ENCODE measurements at regions not wholly inside any gene's neighbourhood (a gene's known extent, or its start where the extent isn't known, plus 50 kb on each side); places are given as distances from the start of the nearest gene placed in this dataset.
A peak's percentile ranks its signal among the peaks of the same experiment; 100 is the strongest.

DNA sequence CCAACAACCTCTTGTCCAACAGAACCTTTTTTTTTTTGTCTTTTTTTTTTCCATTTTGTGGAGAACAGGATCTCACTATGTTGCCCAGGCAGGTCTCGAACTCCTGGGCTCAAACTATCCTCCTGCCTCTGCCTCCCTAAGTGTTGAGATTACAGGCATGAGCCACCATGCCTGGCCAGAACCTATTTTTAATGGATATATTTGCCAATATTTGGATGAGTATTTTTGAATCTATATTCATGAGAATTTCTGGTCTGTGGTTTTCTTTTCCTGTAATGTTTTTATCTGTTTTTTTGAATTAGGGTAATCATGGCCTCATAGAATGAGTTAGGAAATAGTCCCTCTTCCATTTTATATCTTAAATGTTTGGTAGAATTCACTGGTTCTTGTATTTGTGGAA, 70.4 kb upstream of the RET start:
- Mint-ChIP-seq H3K27ac (no peak overlapping the region), H3K27me3 (peaks cover 6 to 11% (median 10%) of the 10 kb centered on the region in 3 donors), H3K9me3 (peaks cover 0 to 13% (median 5%) of the 10 kb centered on the region in 7 donors), H3K36me3 (no peaks in the 10 kb centered on the region), H3K4me3 (no peak overlapping the region), H3K4me1 (no peaks in the 10 kb centered on the region)
- DNase-seq = no peak
- ATAC-seq (ENCODE audit: low read depth in 2 of 2) = no peak

DNA sequence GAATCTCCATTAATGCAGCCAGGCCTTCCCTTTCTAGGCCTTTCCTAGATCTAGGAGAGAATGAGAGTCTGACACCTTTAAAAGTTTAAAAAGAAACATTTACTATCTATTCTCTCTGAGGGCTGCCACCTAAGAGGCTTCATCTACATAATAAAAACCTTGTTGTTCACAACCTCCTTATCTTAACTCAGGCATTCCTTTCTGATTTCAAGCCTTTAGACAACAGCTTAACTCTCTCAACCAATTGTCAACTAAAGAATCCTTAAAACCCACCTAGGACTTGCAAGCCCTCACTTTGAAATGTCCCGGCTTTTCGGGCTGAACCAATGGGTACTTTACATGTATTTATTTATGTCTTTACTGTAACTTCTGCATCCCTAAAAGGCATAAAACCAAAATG, 64.3 kb upstream of the RET start:
- DNase-seq (no peak), ATAC-seq (ENCODE audit: low read depth in 2 of 2) (no peak)
- H3K9me3 Mint-ChIP-seq = peaks cover 0 to 15% (median 9%) of the 10 kb centered on the region in 7 donors
- H3K36me3 Mint-ChIP-seq = no peaks in the 10 kb centered on the region
- H3K27ac Mint-ChIP-seq = no peak overlapping the region
- H3K27me3 Mint-ChIP-seq = peaks cover 6 to 11% (median 10%) of the 10 kb centered on the region in 3 donors
- no peaks in the 10 kb centered on the region for H3K4me1 Mint-ChIP-seq
- no peak overlapping the region for H3K4me3 Mint-ChIP-seq

DNA sequence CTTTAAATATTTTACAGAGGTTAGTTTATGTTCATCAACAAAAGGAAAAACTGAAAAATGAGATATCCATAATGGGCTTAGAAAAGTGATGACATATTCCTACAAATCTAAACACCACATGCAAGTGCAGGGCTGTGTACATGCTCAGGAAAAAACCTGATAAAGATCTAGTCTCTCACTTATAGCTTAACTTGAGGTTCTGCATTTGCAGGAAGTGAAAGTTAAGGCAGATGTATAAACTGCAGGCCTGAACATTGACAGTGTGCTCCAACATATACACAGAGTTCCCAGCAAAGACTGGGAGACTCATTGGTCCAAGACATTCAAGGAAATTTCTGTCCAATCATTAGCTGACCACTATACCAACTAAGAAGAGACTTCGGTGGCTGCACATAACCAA, 63.8 kb upstream of the RET start:
- H3K36me3 Mint-ChIP-seq = no peaks in the 10 kb centered on the region
- no peak for ATAC-seq (ENCODE audit: low read depth in 2 of 2)
- no peak overlapping the region for H3K4me3 Mint-ChIP-seq
- no peak overlapping the region for H3K27ac Mint-ChIP-seq
- H3K4me1 Mint-ChIP-seq = no peaks in the 10 kb centered on the region
- no peak for DNase-seq
- H3K27me3 Mint-ChIP-seq = peaks cover 6 to 11% (median 10%) of the 10 kb centered on the region in 3 donors
- peaks cover 0 to 14% (median 9%) of the 10 kb centered on the region in 7 donors for H3K9me3 Mint-ChIP-seq

DNA sequence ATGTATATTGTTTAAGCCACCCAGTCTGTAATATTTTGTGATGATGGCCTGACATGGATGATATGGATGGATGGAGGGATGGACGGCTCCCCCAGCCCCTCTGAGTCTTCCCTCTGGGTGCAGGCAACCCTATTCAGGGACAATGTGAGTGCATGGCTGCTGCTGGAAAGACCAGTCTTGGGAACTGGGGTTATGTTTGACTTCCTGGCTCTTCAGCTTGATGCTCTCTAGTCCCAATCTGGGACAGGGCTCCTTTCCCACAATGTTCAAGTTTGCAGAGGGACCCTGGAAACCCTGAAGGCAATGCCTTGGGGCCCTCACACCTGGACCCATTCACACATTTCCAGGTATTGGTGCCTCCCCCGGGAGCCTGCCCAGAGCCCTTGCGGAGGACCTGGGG, 52.3 kb upstream of the RET start:
- no peaks in the 10 kb centered on the region for H3K36me3 Mint-ChIP-seq
- no peak for ATAC-seq (ENCODE audit: low read depth in 2 of 2)
- no peak overlapping the region for H3K27ac Mint-ChIP-seq
- H3K9me3 Mint-ChIP-seq = peaks cover 0 to 6% (median 3%) of the 10 kb centered on the region in 7 donors
- peaks cover 0 to 14% (median 0%) of the 10 kb centered on the region in 3 donors for H3K27me3 Mint-ChIP-seq
- DNase-seq = no peak
- H3K4me3 Mint-ChIP-seq = no peak overlapping the region
- no peaks in the 10 kb centered on the region for H3K4me1 Mint-ChIP-seq

DNA sequence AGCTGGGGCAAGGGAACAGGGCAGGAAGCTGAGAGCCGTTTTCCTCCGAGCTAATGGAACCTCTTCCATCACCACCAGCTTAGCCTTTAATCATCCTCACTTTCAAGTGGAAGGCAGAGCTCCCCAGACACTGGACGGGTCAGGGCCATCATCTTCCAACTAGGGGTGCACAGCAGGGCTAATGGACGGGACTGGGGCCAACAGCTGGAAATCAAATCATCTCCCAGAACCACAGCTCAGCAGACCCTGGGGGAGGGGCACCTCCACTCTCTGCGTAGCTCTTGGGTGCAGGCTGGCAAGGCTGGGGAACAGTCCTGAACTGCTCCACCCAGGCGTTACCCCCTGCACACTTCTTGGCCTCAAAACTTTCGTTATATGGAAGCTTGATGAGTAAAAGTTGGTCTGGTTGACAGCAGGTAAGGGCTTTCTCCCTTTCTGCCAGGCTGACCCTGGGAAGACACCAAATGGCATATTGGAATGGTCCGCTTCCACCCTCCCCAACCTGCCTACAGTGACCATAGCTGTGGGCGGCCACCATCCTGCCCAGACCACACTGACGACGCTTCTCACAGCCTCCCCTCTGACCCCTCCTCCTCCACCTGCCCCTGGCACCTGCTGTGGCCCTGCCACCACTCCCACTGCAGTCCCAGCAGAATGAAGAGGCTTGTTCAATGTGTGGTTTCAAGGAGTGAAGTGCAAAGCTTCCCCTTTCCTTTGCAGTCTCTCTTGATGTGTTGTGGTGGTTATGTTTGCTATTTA, 51.7 kb upstream of the RET start:
- no peaks in the 10 kb centered on the region for H3K4me1 Mint-ChIP-seq
- H3K27ac Mint-ChIP-seq = no peak overlapping the region
- ATAC-seq (ENCODE audit: low read depth in 2 of 2) (no peak), DNase-seq (no peak)
- peaks cover 0 to 14% (median 0%) of the 10 kb centered on the region in 3 donors for H3K27me3 Mint-ChIP-seq
- peaks cover 0 to 7% (median 3%) of the 10 kb centered on the region in 7 donors for H3K9me3 Mint-ChIP-seq
- no peak overlapping the region for H3K4me3 Mint-ChIP-seq
- H3K36me3 Mint-ChIP-seq = no peaks in the 10 kb centered on the region

DNA sequence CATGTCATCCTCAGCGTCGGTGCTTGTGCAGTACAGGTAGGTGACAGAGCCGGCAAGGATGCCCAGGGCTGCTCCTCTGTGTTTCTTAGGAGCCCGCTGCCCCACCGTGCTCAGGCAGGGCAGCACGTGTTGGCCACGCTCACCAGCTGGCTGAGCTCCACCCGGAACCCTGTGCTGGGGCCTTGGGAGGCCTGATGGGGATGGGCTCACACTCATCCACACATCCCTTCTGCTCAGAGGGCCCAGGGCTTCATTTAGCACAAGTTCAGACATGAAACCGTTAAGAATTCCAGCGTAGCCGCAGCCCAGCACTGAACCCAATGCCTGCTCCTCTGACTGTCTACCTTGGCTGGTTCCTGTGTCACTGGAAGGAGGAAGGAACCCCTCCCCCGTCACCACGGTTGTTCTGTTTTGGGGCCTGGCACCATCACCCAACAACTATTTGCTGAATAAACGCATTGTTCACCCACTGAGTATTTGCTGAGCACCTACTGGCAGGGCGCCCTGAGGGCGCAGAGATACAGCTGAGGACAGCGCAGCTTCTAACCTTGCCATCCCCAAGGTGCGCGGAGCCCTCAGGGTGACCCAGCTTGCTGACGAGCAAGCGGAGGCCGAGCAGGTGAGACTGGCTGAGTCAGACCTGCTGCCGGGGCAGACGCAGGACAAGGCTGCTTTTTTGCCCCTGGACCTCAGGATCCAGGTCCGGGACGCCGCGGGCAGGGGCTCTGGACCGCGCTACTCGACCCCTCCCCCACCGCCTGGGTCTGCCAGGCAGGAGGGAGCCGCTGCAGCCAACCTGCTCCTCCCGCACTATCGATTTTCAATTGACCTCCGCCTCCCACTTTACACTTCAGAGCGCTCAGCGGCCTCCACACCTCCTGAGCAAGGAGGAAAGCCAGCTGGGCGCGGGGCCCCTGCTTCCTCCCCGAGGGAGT, 50.6 kb upstream of the RET start:
- ATAC-seq (ENCODE audit: low read depth in 2 of 2) = no peak
- H3K9me3 Mint-ChIP-seq = peaks cover 3 to 16% (median 10%) of the 10 kb centered on the region in 7 donors

More for the DNA sequence above, 50.6 kb upstream of the RET start:
- H3K4me1 Mint-ChIP-seq = no peaks in the 10 kb centered on the region
- H3K27me3 Mint-ChIP-seq = peaks cover 0 to 14% (median 0%) of the 10 kb centered on the region in 3 donors
- no peak for DNase-seq
- no peaks in the 10 kb centered on the region for H3K36me3 Mint-ChIP-seq
- H3K4me3 Mint-ChIP-seq = peak overlapping the region in 1 of 8 donors; percentile 59
- no peak overlapping the region for H3K27ac Mint-ChIP-seq
